ENCODE measurements at regions not wholly inside any gene's neighbourhood (a gene's known extent, or its start where the extent isn't known, plus 50 kb on each side); places are given as distances from the start of the nearest gene placed in this dataset.

DNA sequence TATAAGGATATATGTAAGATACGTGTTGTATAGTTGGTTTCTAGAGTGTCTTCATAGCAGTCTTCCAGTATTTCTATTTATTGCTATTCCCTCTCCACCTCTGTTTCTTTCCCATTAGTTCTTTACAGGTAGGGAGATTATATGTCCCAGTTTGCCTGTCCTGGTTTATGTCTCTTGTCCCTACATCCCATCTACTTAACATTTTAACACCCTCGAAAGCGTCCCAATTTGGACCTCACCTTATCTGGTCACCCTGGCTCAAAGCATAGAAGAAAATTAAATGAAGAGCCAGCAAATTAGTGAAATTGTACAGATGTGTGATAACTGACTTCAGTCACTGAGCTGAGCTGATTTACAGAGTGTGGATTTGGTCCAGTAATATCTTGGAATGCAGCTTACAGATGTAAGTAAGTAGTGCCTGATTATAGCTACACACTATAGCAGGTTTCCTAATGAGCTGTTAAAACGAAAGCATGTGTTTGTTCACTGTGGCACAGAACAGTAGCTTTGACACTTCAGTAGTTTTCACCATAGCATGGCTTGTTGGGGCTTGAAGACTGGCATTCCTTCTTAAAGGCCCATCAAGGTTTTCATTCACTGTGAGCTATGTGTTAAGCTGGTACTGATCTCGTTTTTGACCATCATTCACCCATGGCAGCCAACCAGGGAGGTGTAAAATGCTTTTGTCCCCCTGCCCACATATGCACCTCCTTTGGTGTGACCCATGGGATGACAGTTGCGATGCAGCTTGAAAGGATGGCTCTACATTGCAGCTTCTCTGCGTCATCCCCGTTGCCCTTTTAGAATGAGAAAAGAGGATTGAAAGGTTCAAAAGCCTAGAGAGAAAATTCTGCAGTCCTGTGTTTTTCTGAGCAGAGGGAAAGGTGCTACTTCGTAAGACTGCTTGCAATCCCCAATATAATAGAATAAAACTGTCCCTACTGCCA lies 192.1 kb upstream of the DMRT1 start:
- TF ChIP-seq POLR2A (IDR thresholded peaks at IDR 0.05; ENCODE audit: low read length), result no peak
- no peak for TF ChIP-seq CTCF (IDR thresholded peaks at IDR 0.05)
- no peak for TF ChIP-seq CHD2 (IDR thresholded peaks at IDR 0.05; ENCODE audit: low read length, partially characterized antibody)

Data from A549 (cell line).